ENCODE measurements at regions not wholly inside any gene's neighbourhood (a gene's known extent, or its start where the extent isn't known, plus 50 kb on each side); places are given as distances from the start of the nearest gene placed in this dataset.

DNA sequence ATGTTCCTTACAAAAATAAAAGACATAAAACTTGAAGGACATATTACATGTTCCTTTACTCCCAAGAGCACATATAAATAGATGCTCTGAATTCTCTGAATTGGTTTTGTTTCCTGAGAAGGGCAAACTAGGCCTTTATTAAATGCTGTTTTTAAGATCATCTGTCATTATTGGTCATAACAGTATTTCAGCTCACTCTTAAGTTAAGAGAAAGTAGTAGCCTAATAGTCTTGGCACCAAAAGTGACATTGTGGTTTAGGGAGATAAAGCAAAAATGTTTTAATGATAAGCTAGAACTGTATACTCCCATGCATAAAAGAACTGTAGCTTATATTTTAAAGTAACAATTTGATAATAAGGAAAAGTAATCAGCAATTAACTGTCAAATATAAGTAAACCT lies 361.1 kb upstream of the PTCHD4 start:
- Histone ChIP-seq H3K4me3 (ENCODE audit: low read length) (no peak overlapping the region), H3K36me3 (ENCODE audit: control insufficient read depth, insufficient read depth, low read length) (no peaks in the 10 kb centered on the region), H3K9me3 (ENCODE audit: control insufficient read depth, insufficient read depth, low read length) (no peaks in the 10 kb centered on the region), H3K27ac (ENCODE audit: low read length) (no peak overlapping the region), H3K27me3 (ENCODE audit: control insufficient read depth, insufficient read depth, low read length) (no peaks in the 10 kb centered on the region), H3K4me1 (ENCODE audit: control insufficient read depth, insufficient read depth, low read length) (no peaks in the 10 kb centered on the region)
- DNase-seq (ENCODE audit: low read depth, low spot score): no peak

GRCh38 chr6:48471326-48471725 lies 360.3 kb upstream of the PTCHD4 start:
- no peak for DNase-seq (ENCODE audit: low read depth, low spot score)
- Histone ChIP-seq H3K4me3 (ENCODE audit: low read length) (no peak overlapping the region), H3K27me3 (ENCODE audit: control insufficient read depth, insufficient read depth, low read length) (no peaks in the 10 kb centered on the region), H3K9me3 (ENCODE audit: control insufficient read depth, insufficient read depth, low read length) (no peaks in the 10 kb centered on the region), H3K4me1 (ENCODE audit: control insufficient read depth, insufficient read depth, low read length) (no peaks in the 10 kb centered on the region), H3K36me3 (ENCODE audit: control insufficient read depth, insufficient read depth, low read length) (no peaks in the 10 kb centered on the region), H3K27ac (ENCODE audit: low read length) (no peak overlapping the region)
- no CpG with 5 or more reads among the region's 1 CpG for WGBS (ENCODE audit: insufficient coverage, insufficient read length)

- Histone ChIP-seq H3K36me3 (ENCODE audit: control insufficient read depth, insufficient read depth, low read length) (no peaks in the 10 kb centered on the region), H3K9me3 (ENCODE audit: control insufficient read depth, insufficient read depth, low read length) (no peaks in the 10 kb centered on the region), H3K27me3 (ENCODE audit: control insufficient read depth, insufficient read depth, low read length) (no peaks in the 10 kb centered on the region), H3K27ac (ENCODE audit: low read length) (no peak overlapping the region), H3K4me3 (ENCODE audit: low read length) (no peak overlapping the region), H3K4me1 (ENCODE audit: control insufficient read depth, insufficient read depth, low read length) (no peaks in the 10 kb centered on the region)
- WGBS (ENCODE audit: insufficient coverage, insufficient read length): no CpG with 5 or more reads among the region's 2 CpGs
- DNase-seq (ENCODE audit: low read depth, low spot score): no peak
Measured at GRCh38 chr6:48449002-48449401, 338.0 kb upstream of the PTCHD4 start.

DNA sequence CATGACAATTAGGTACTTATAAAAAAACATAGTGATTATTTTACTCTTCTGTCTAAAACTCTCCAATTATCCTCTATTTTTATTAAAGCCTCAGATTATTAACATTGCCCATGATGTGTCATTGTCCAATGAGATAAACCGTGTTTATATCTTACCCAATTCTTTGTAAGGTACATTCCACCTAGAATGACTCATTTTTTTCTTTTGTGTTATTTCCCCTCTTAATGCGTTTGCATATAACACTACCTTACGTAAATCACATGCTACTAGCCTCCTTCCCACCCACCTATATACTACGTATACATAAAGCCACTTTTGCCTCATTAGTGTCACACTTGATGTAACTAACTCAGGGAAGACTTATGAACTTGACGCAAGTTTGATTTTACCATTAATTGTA lies 336.3 kb upstream of the PTCHD4 start:
- no peaks in the 10 kb centered on the region for H3K27me3 ChIP-seq (ENCODE audit: control insufficient read depth, insufficient read depth, low read length)
- WGBS (ENCODE audit: insufficient coverage, insufficient read length): 100% methylated on average over 3 of the region's 5 CpGs
- no peaks in the 10 kb centered on the region for H3K4me1 ChIP-seq (ENCODE audit: control insufficient read depth, insufficient read depth, low read length)
- no peaks in the 10 kb centered on the region for H3K9me3 ChIP-seq (ENCODE audit: control insufficient read depth, insufficient read depth, low read length)
- no peak overlapping the region for H3K4me3 ChIP-seq (ENCODE audit: low read length)
- no peaks in the 10 kb centered on the region for H3K36me3 ChIP-seq (ENCODE audit: control insufficient read depth, insufficient read depth, low read length)
- H3K27ac ChIP-seq (ENCODE audit: low read length): no peak overlapping the region
- no peak for DNase-seq (ENCODE audit: low read depth, low spot score)

DNA sequence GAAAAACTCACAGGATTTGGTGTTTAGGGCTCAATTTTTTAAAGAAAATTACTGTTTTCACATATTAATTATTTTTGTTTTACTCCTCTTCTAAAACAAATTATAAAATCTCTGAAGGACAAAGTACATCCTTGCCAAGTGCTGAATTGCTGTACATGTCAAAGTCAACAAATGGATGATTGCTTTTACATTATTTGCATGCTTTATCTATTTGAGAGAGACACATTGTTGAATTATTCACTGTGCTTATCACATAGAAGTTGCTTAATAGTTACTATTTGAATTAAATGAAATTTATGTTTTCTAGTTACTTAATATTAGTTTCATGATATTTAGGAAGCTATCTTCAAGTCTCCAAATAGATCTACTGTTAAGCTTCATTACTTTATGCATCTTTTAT lies 318.6 kb upstream of the PTCHD4 start:
- Histone ChIP-seq H3K4me1 (ENCODE audit: control insufficient read depth, insufficient read depth, low read length) (no peaks in the 10 kb centered on the region), H3K27ac (ENCODE audit: low read length) (no peak overlapping the region), H3K4me3 (ENCODE audit: low read length) (no peak overlapping the region), H3K9me3 (ENCODE audit: control insufficient read depth, insufficient read depth, low read length) (no peaks in the 10 kb centered on the region), H3K36me3 (ENCODE audit: control insufficient read depth, insufficient read depth, low read length) (no peaks in the 10 kb centered on the region), H3K27me3 (ENCODE audit: control insufficient read depth, insufficient read depth, low read length) (no peaks in the 10 kb centered on the region)
- no peak for DNase-seq (ENCODE audit: low read depth, low spot score)

DNA sequence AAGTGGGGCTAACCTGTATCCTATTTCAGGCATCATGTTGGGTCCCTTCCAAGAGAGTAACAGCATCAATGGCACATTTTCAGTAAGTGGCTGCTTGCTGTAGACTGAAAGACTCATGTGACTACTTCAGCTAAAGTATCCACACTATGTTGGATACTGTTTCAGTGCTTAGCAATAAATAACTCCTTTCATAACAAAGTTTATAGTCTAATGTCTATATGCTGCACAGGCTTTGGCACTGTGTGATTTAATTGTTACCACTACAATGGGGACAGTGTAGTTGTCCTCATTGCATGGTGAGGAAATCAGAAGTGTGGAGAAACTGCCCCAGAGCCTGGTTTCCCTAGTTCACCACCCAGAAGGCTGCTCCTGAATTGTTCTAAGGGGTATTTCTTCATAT lies 318.0 kb upstream of the PTCHD4 start:
- Histone ChIP-seq H3K9me3 (ENCODE audit: control insufficient read depth, insufficient read depth, low read length) (no peaks in the 10 kb centered on the region), H3K27ac (ENCODE audit: low read length) (no peak overlapping the region), H3K4me1 (ENCODE audit: control insufficient read depth, insufficient read depth, low read length) (no peaks in the 10 kb centered on the region), H3K4me3 (ENCODE audit: low read length) (no peak overlapping the region), H3K27me3 (ENCODE audit: control insufficient read depth, insufficient read depth, low read length) (no peaks in the 10 kb centered on the region), H3K36me3 (ENCODE audit: control insufficient read depth, insufficient read depth, low read length) (no peaks in the 10 kb centered on the region)
- DNase-seq (ENCODE audit: low read depth, low spot score): no peak

DNA sequence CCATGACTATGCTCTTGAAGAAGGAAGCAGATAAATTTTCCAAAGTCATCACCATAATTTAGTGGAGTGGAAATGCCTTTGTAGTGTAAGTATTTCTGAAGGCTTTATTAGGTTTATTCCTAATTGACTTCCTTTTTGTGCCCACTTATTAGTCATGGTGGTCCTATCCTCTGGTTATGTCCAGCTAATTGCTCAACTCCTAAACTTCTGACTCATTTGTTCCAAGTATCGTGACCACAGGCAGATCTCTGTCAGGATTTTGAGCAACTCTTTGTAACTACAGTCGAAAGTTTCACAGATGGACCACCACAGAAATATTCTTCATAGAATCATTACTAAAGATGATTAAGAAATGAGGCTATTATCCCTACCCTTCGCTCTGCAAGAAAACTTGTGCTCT lies 315.6 kb upstream of the PTCHD4 start:
- no CpG with 5 or more reads among the region's 3 CpGs for WGBS (ENCODE audit: insufficient coverage, insufficient read length)

DNA sequence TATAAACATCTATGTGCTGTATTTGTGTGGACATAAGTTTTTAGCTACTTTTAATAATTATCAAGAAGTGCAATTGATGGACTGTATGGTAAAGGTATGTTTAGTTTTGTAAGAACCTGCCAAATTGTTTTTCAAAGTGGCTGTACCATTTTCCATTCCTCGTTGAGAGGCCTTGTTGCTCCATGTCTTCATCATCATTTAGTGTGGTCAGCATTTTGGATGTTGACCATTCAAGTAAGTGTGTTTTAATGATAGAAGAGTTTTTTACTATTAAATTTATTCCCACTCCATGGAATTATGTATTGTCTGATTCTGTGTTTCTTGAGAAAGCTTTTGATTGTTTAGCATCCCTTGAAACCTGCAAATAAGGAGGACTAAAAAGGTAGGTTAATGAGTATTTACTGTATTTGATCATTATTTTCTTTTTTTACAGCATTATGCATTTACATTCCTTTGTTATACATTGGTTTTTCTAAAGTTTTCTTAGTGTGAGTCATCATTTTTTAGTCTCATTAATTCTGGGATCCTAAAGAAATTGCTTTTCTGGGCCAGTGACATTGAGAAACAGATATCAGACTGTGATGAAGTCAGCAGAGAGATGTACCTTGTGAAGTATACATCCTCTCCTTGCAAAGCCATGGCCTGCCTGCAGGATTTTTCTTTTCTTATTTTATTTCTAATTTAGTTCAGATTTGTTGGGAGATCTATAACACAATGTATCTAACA lies 312.8 kb upstream of the PTCHD4 start:
- H3K27me3 ChIP-seq (ENCODE audit: control insufficient read depth, insufficient read depth, low read length): no peaks in the 10 kb centered on the region
- no peaks in the 10 kb centered on the region for H3K4me1 ChIP-seq (ENCODE audit: control insufficient read depth, insufficient read depth, low read length)
- DNase-seq (ENCODE audit: low read depth, low spot score): no peak
- no peaks in the 10 kb centered on the region for H3K36me3 ChIP-seq (ENCODE audit: control insufficient read depth, insufficient read depth, low read length)
- H3K27ac ChIP-seq (ENCODE audit: low read length): no peak overlapping the region
- no peak overlapping the region for H3K4me3 ChIP-seq (ENCODE audit: low read length)
- no CpG with 5 or more reads among the region's 1 CpG for WGBS (ENCODE audit: insufficient coverage, insufficient read length)
- H3K9me3 ChIP-seq (ENCODE audit: control insufficient read depth, insufficient read depth, low read length): peaks cover 2% of the 10 kb centered on the region; the same call in 1 of the 2 replicates

More for the DNA sequence above, 315.6 kb upstream of the PTCHD4 start:
- H3K27me3 ChIP-seq (ENCODE audit: control insufficient read depth, insufficient read depth, low read length): no peaks in the 10 kb centered on the region
- H3K36me3 ChIP-seq (ENCODE audit: control insufficient read depth, insufficient read depth, low read length): no peaks in the 10 kb centered on the region
- H3K9me3 ChIP-seq (ENCODE audit: control insufficient read depth, insufficient read depth, low read length): peaks cover 2% of the 10 kb centered on the region; the same call in 1 of the 2 replicates
- H3K4me1 ChIP-seq (ENCODE audit: control insufficient read depth, insufficient read depth, low read length): no peaks in the 10 kb centered on the region
- H3K4me3 ChIP-seq (ENCODE audit: low read length): no peak overlapping the region
- H3K27ac ChIP-seq (ENCODE audit: low read length): no peak overlapping the region
- DNase-seq (ENCODE audit: low read depth, low spot score): no peak

DNA sequence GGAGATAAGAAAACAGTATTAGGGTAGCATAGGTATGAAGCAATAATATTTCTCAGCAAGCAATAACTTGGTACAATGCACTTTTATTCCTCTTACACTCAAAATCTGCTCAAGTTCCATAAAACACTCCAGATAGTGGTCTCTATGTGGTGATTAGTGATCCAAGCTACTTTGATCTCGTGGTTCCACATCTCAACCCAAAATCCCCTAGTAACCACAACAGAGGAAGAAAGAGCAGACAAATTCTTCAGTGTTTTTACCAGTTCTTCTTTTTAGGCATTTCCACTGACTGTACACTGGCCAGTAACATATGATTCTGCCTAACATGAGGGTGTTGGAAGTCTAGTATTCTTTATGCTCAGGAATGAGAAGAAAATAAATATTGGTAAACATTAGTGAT lies 309.0 kb upstream of the PTCHD4 start:
- Histone ChIP-seq H3K27ac (ENCODE audit: low read length) (no peak overlapping the region), H3K4me1 (ENCODE audit: control insufficient read depth, insufficient read depth, low read length) (no peaks in the 10 kb centered on the region), H3K36me3 (ENCODE audit: control insufficient read depth, insufficient read depth, low read length) (no peaks in the 10 kb centered on the region), H3K27me3 (ENCODE audit: control insufficient read depth, insufficient read depth, low read length) (no peaks in the 10 kb centered on the region), H3K9me3 (ENCODE audit: control insufficient read depth, insufficient read depth, low read length) (peaks cover 2% of the 10 kb centered on the region; the same call in 1 of the 2 replicates), H3K4me3 (ENCODE audit: low read length) (no peak overlapping the region)
- DNase-seq (ENCODE audit: low read depth, low spot score): no peak
- WGBS (ENCODE audit: insufficient coverage, insufficient read length): no CpG with 5 or more reads among the region's 1 CpG

- Histone ChIP-seq H3K27me3 (ENCODE audit: control insufficient read depth, insufficient read depth, low read length) (no peaks in the 10 kb centered on the region), H3K4me3 (ENCODE audit: low read length) (no peak overlapping the region), H3K36me3 (ENCODE audit: control insufficient read depth, insufficient read depth, low read length) (no peaks in the 10 kb centered on the region), H3K9me3 (ENCODE audit: control insufficient read depth, insufficient read depth, low read length) (peaks cover 2% of the 10 kb centered on the region; the same call in 1 of the 2 replicates), H3K4me1 (ENCODE audit: control insufficient read depth, insufficient read depth, low read length) (no peaks in the 10 kb centered on the region), H3K27ac (ENCODE audit: low read length) (no peak overlapping the region)
- no CpG with 5 or more reads among the region's 4 CpGs for WGBS (ENCODE audit: insufficient coverage, insufficient read length)
- DNase-seq (ENCODE audit: low read depth, low spot score): no peak
Measured at GRCh38 chr6:48417927-48418326, 306.9 kb upstream of the PTCHD4 start.

DNA sequence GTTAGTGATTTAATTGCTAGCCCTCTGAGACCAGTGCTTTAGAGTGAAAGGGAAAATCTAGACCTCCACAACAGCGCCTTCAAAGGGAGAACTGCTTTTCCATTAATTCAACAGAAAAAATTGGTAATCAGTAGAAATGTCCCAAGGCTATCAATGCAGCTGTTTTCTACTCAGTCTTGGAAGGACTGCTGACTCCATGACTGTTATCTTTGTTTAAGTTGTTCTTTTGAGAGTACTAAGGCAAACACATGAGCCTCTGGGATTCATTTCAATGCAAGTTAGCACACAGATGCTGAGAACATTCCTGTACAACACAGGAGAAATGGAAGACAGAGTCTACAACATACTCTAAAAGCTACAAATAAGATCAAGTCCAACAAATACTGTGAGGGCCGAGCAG lies 301.7 kb upstream of the PTCHD4 start:
- Histone ChIP-seq H3K27me3 (ENCODE audit: control insufficient read depth, insufficient read depth, low read length) (no peaks in the 10 kb centered on the region), H3K4me1 (ENCODE audit: control insufficient read depth, insufficient read depth, low read length) (no peaks in the 10 kb centered on the region), H3K36me3 (ENCODE audit: control insufficient read depth, insufficient read depth, low read length) (no peaks in the 10 kb centered on the region), H3K9me3 (ENCODE audit: control insufficient read depth, insufficient read depth, low read length) (no peaks in the 10 kb centered on the region), H3K4me3 (ENCODE audit: low read length) (no peak overlapping the region), H3K27ac (ENCODE audit: low read length) (no peak overlapping the region)
- DNase-seq (ENCODE audit: low read depth, low spot score): no peak
- no CpG with 5 or more reads among the region's 2 CpGs for WGBS (ENCODE audit: insufficient coverage, insufficient read length)
